ENCODE measurements at regions not wholly inside any gene's neighbourhood (a gene's known extent, or its start where the extent isn't known, plus 50 kb on each side); places are given as distances from the start of the nearest gene placed in this dataset.
"Not testable (repeated sequence)": the region's sequence is repeated elsewhere in the genome, so short reads cannot be mapped to it uniquely, and the experiment has no call there.

DNA sequence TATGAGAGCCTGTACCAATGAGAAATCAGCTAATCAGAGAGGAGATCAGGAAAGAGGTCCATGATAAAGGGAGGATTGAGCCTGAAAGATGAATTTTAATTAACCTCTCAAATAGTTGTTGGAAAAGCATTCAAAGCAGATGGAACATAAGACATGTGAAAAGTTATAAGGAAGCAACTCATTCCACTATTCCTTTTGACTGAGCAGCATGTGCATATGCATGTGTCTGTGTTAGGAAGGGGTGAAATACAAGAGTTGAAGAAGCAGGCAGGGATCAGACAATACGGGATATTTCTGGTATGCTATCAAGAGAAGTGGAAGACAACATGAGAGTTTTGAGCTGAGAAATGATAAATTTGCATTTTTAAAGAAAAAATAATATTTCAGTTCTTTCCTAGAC lies 624.8 kb upstream of the PTCHD4 start:
- DNase-seq (ENCODE audit: low read depth) = no peak

DNA sequence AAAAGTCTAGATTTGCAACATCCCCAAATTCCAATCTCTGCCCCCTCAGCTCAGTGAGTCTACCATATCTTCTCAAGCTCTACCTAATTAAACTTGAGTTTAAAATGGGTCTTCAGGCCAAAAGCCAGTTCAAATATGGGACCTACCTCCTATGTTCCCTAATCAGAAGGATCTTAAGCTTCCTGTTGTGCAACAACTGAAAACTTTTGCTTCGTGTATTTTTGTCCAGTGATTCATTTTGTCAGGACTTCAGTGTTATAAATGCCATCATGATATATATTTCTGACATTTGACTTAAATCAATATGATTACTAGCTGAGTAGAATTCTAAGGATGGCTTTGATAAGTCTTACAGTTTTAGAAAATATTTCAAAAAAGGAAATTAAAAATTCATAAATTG lies 622.6 kb upstream of the PTCHD4 start:
- no peak for DNase-seq (ENCODE audit: low read depth)

DNA sequence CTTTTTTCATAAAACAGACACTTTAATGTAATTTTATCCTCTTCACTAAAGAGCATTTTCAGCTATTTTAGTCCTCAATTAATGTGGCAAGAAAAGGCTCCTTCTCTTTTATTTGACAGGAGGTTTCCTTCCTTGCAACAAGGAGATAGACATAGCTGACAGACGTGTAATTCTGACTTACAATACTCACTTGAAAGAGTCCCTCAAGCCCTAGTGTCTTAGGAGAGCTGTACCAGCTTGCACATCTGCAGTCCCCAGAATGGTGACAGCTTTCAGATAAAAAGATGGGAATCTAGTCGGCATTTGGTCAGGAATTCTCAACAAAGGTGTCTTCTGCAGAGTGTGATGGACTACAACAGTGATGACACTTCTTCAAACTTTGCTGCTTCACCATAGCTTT lies 603.7 kb upstream of the PTCHD4 start:
- DNase-seq (ENCODE audit: low read depth) = no peak

- no peak for DNase-seq (ENCODE audit: low read depth)
Measured at GRCh38 chr6:48714250-48714649, 603.3 kb upstream of the PTCHD4 start.

- DNase-seq (ENCODE audit: low read depth) = no peak
Measured at GRCh38 chr6:48713612-48714011, 602.6 kb upstream of the PTCHD4 start.

GRCh38 chr6:48706310-48706709 lies 595.3 kb upstream of the PTCHD4 start:
- DNase-seq (ENCODE audit: low read depth) = no peak

DNA sequence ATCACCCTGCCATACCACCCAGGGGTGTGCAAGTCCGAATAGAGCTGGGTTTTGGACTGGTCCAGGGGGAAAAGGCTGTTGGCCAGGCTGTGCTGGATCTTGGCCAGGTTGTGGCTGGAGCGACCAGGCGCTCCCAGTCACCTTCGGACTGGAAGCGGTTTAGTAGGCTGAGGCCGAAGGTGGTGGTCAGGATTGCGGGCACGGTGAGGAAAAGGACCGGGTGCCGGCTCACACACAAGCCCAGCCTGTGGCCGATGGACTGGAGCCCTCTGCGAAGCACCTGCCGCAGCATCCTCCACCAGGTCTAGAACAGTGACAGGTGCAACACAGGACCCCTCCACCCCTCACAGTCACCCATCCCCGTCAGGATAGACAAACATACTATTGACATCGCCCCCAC lies 590.6 kb upstream of the PTCHD4 start:
- DNase-seq (ENCODE audit: low read depth) = no peak

GRCh38 chr6:48695872-48696271 lies 584.9 kb upstream of the PTCHD4 start:
- DNase-seq (ENCODE audit: low read depth) = no peak

GRCh38 chr6:48691420-48691819 lies 580.4 kb upstream of the PTCHD4 start:
- DNase-seq (ENCODE audit: low read depth) = no peak

DNA sequence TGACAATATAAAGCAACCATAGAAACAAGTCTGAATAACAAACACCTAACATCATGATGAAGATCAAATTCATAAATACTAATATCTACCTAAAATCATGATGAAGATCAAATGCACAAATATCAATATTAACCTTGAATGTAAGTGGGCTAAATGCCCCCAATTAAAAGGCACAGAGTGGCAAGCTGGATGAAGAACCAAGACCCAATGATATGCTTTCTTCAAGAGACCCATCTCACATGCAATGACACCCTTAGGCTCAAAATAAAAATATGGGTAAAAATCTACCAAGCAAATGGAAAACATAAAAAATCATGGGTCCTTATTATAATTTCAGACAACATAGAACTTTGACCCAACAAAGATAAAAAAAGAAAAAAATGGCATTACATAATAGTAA lies 578.5 kb upstream of the PTCHD4 start:
- no peak for DNase-seq (ENCODE audit: low read depth)

- no peak for DNase-seq (ENCODE audit: low read depth)
Measured at GRCh38 chr6:48678390-48678789, 567.4 kb upstream of the PTCHD4 start.

GRCh38 chr6:48671505-48671904 lies 560.5 kb upstream of the PTCHD4 start:
- peak; percentile 8 for DNase-seq (ENCODE audit: low read depth)

GRCh38 chr6:48670546-48670945 lies 559.5 kb upstream of the PTCHD4 start:
- no peak for DNase-seq (ENCODE audit: low read depth)

- no peak for DNase-seq (ENCODE audit: low read depth)
Measured at GRCh38 chr6:48667797-48668196, 556.8 kb upstream of the PTCHD4 start.

GRCh38 chr6:48664826-48665225 lies 553.8 kb upstream of the PTCHD4 start:
- DNase-seq (ENCODE audit: low read depth) = peak; percentile 6

- DNase-seq (ENCODE audit: low read depth) = no peak
Measured at GRCh38 chr6:48658915-48659314, 547.9 kb upstream of the PTCHD4 start.

DNA sequence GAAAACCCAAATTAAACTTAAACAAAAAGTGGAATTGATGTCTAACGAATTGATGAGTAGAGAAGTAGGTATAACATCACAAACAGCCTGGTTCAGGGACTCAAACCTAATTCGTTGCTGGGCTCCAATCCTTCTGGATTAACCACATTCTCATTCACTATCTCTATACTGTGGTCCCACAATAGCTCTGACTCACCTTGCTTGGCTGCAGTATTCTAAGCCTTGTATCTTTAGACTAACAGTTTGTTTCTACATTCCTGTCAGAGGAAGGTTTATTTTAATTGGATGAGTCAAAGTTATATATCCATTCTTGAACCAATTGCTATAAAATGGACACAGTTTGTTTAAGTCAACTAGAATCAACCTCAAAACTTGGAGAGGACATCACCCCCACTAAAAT lies 530.5 kb upstream of the PTCHD4 start:
- no peak for DNase-seq (ENCODE audit: low read depth)

- not testable (repeated sequence) for DNase-seq (ENCODE audit: low read depth)
Measured at GRCh38 chr6:48638796-48639195, 527.8 kb upstream of the PTCHD4 start.

- no peak for DNase-seq (ENCODE audit: low read depth)
Measured at GRCh38 chr6:48630511-48630910, 519.5 kb upstream of the PTCHD4 start.

DNA sequence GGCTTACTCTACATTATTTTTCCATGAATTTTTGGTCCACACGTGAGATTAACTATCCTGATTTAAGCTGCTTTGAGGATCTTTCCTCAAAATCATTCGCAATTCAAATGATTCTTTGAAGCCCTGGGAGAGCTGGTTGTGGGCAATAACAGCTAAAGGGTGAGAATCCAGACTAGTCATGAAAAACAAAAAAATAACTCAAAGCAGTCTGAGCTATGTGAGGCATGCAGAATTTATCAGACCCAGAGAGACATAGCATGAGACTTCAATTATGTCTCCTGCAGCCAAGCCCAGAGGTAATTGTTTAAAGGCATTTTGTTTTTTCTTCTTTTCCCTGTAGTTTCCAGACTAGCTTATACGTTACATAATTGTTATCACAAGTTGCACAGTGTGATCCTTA lies 517.3 kb upstream of the PTCHD4 start:
- DNase-seq (ENCODE audit: low read depth) = no peak

DNA sequence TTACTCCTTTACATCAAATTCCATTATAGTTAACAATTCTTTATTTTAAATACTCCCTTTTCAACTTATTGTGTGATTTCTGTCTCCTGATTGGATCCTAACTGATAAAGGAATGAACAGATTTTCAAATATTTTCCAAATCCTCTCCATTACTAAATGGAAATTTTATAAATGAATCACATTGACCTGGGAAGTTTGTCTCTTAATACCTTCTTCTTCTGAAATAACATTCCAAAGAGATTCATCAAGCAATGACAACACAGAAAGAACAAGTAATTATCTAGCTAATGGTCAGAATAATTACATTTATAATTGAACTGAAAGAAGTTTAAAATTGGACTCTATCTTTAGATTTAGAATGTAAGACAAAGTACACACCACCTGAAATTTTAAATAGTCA lies 515.4 kb upstream of the PTCHD4 start:
- DNase-seq (ENCODE audit: low read depth) = no peak

DNA sequence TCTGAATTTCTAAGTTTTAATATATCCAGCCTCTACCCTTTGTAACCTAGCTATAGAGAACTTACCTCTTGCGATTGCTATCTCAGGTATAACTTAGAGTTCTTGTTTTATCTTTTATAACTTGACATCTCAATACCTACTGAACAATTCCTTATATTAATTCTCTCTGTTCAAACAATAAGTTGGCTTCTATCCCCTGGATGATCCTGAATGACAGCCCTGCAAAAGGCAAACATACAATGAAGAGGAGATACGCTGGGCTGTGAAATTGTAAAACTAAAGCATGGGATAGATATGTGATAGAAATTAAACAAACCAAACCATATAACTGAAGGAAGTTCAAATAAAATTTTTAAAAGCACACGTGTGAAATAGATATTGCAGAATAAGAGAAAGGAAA lies 513.6 kb upstream of the PTCHD4 start:
- DNase-seq (ENCODE audit: low read depth) = no peak

DNA sequence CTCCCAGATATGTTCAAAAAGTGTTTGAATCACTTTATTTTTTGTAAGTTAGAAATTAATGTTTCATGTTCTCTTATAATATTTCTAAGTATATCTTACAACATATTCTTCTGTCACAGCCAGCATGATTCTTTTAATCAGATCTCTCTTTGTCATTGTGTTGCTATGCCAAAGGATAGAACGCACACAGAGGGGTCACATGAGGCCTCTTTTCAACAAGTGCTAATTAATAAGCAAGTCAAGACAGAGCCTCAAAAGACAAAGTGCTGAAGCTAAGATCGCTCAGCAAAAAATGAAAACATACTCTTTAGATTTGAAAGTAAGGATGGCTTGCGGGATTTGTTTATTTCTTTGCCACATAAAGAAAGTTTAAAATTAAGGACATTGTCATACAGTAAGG lies 508.8 kb upstream of the PTCHD4 start:
- no peak for DNase-seq (ENCODE audit: low read depth)

DNA sequence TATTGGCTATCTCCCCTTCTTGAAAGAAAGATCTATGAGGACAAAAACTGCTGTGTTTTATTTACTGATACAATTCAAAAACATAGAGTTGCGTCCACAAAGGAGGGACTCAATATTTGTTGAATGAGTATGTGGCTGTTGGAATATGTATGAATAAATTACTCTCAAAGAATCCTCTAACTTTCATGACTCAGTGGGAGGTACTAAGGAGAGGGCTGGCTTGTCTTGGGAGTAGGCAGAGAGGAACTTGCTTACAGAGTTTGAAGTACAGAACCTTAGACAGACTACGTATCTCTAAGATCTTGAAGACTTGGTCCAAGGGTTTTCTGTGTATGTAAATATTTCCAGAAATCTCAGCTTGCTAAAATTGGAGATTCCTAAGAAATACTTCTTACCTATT lies 504.0 kb upstream of the PTCHD4 start:
- no peak for DNase-seq (ENCODE audit: low read depth)

GRCh38 chr6:48614326-48614725 lies 503.3 kb upstream of the PTCHD4 start:
- no peak for DNase-seq (ENCODE audit: low read depth)

Measured in fibroblast of the conjunctiva (primary cell).